HG02943 (cell line): ENCODE measurements at regions not wholly inside any gene's neighbourhood (a gene's known extent, or its start where the extent isn't known, plus 50 kb on each side); places are given as distances from the start of the nearest gene placed in this dataset.
"Not testable (repeated sequence)": the region's sequence is repeated elsewhere in the genome, so short reads cannot be mapped to it uniquely, and the experiment has no call there.

Source experiments
- ATAC-seq: cut with Tn5 transposase; IDR thresholded peaks from one replicate; pipeline ENCODE4 v1.9.1; 2021; ENCODE audit warnings: mild to moderate bottlenecking, low read depth, moderate library complexity; ENCODE audit not compliant: unreplicated experiment

DNA sequence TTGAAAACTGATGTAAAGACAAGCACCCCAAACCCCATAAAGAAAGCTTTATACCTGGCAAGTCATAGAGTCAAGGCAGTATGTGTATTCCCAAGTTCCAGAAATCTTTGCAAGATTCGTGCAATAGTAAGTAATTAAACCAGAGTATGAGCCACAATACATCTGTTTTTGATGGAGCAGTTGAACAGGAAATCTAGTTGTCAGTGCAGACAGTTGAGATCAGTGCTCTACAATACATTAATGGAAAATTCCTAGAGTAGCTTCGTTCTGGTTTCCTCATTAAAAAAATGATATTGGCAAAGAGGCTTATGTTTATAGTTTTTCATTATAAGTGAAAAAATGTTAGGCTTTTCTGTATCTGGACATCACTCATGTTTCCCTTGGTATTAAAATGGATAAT lies 575.3 kb downstream of the TRIML1 start:
- no peak for ATAC-seq

DNA sequence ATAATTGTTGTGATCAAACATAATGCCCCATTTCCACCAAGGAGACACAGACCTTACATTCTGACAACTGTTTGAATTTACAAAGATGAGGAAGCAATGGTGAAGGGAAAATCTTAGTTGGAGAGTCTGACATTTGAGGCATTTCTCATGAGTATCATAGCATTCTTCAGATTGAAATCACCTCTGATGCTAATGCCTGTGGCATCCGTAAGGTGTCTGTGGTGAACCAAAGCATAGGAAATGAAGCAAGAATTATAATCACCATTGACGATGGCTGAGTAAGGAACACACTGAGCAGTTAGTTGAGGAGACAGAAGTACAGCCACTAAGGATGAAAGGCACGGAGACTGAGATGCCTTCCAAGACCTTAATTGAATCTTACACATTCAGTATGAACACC lies 575.7 kb downstream of the TRIML1 start:
- no peak for ATAC-seq

DNA sequence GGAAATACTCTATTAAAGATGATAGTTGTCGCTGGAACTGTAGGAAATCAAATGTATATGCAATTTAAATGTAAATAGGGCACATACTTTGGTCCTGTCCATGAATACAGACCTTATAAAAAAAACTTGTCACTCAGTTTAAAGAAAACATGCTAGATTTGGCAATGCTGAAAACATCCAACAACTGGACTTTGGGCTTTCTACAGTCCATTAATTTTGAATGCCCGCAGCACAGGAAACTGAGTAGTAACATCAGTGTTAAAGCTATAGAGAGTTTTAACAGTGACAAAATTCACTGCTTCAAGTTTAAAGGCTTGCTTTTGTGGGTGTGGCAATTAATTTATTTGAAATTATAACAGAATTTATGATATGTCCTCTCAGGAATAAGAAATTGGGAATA lies 578.4 kb downstream of the TRIML1 start:
- ATAC-seq, result no peak

DNA sequence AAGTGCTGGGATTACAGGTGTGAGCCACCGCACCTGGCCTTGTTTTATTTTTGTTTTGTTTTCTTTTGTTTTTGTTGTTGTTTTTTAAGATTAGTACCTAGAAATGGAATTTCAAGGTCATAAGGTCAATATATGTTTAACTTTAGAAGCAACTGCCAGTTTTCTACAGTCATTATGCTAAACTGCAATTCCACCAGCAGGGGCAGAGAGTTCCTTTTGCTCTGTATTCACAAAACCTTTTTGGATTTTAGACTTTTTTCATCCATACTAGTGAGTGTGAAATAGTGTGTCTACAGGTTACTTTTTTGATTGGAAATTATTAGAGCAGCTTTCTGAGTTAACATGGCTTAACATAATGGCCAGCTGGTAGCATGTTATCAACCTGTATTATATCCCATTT lies 580.6 kb downstream of the TRIML1 start:
- ATAC-seq, result no peak

DNA sequence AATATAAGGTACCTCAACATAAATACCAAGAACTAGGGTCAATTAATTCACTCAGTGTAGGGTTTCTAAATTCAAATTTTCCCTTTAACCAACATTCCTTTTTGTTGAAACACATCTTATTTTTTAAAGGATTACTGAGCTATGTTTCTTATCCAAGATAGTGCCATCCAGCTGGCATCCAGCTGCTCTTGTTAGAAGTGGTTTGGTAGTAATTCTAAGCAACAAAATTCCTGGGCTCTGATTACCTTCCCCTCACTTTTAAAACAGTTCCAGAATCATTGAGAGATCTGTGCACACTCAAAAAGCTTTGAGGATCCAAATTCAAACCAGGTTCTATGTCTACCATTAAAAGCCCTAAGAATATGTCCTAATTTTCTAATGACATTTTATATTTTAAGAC lies 583.7 kb downstream of the TRIML1 start:
- no peak for ATAC-seq

DNA sequence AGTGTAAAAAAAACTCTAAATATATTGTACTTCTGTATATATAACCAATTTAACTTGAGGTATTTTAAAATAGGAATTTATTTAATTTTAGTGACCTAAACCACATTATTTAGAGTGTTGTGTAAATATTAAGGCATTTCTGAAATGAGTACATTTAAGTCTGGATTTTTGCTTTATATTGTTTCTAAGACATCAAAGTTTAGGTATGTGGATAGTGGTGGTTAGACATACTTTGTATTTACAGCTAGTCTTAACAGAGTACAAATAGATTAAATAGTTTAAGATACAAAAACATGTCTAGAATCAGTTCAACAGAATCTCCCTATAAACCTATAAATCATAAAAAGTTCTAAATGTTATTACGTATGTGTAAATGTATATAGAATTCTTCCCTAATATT lies 588.5 kb downstream of the TRIML1 start:
- ATAC-seq, result no peak

DNA sequence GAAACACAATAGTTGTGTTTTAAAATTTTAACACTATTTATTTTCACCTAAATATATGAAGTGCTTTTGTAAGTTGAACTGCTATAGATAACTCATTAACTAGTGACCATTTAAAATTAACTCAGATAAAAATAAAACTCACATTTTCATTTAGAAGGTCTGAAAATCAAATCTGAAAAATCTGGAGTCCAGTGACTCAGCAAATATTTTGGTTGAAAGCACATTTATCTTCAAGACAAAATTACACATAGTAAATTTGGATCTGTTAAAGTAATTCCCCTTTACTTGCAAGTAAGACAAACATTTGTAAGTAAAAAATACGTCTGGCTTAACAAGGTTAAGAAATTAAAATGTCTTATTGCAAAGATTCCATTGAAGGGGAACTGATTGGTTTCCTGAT lies 589.1 kb downstream of the TRIML1 start:
- no peak for ATAC-seq

DNA sequence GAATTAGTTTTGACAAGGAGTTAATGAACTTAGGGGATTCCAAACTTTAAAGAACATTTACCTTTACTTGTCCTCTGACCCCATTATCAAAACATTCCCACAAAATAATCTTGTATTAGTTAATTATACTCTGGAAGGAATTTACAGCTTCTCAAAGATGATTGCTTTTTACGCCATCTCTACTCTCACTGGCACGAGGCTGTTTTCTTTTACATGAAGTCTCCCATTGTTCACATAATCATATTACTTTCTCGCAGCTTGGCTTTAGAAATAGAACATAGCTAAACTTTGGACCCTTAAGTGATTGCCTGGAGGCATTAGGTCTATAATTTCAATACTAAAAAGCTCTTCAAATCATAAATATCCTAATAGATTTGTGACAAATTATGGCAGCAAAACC lies 592.9 kb downstream of the TRIML1 start:
- no peak for ATAC-seq

DNA sequence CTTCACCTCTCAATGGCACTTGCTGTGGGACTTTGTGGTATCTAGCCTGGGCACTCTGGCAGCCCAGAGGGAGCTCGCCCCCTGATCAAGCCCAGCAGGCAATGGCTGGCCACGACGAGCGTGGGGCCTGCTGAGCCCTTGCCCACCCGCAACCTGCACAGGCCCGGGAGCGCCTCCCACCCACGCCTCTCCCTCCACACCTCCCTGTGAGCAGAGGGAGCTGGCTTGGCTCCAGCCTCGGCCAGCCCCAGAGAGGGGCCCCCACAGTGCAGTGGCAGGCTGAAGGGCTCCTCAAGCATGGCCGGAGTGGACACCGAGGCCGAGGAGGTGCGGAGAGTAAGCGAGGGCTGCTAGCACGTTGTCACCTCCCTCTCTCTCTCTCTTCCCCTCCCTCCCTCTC lies 595.8 kb downstream of the TRIML1 start:
- no peak for ATAC-seq

DNA sequence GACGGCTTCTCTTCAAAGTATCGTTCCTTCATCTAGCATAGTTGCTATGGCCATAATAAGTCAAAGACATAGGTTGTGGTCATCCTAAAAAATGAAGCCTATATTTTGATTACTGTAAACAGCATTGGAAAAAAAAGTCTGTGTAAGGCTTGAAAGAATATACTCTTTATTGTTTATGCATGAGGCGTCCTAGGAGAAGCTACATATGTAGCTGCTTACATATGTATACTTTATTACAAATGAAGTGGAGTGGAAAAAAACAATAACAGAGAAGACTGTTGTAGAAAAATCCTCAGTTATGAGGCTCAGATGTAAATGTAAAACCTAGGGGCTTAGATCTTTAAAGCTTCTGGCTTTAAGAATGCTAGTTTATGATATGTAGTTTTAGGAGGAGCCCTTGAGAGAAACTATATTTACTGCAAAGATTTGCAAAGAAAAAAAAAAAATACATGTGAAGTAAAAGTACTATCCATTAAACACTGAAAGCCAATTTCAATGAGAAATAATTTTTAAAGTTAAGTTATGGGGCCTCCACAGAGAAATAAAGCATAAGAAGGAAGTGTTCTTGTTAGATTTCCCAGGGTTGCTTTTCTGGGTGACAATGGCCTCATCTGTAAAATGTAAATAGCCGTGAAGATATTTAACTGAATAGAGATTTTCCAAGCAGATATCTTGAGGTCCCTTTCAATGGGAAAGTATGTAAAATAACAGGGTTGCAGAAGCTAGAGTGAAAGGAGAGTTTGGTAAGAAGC lies 598.2 kb downstream of the TRIML1 start:
- ATAC-seq, result no peak

DNA sequence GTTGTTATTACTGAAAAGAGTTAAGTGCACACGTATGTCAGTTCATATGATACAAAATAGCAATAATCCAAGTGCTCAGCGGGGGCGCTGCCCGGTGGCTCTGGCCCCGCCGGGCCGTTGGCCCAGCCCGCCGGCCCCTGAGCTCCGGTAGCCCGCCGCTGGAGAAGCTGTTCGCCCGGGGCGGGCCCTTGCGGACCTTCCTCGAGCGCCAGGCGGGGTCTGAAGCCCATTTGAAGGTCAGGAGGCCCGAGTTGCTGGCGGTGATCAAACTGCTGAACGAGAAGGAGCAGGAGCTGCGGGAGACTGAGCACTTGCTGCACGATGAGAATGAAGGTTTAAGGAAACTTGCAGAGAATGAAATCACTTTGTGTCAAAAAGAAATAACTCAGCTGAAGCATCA lies 599.0 kb downstream of the TRIML1 start:
- ATAC-seq, result not testable (repeated sequence)

DNA sequence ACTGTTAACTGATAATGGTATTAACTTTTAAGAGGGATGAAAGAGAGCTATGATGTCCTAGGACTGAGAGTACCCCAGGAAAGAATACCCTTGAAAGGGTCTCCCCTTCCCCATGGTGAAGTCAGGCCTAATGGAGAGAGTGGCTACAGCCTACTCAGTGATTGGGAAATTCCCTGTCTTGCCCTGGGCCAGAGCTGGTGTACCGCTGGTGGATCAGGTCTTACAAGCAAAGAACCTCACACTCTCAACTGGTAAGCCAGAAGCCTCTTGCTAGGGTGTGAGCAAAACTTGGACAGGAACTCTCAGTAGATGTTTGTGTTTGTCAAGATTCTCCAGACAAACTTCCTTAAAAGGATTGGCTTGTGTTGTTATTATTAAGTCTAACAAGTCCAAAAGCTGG lies 600.9 kb downstream of the TRIML1 start:
- ATAC-seq, result not testable (repeated sequence)

DNA sequence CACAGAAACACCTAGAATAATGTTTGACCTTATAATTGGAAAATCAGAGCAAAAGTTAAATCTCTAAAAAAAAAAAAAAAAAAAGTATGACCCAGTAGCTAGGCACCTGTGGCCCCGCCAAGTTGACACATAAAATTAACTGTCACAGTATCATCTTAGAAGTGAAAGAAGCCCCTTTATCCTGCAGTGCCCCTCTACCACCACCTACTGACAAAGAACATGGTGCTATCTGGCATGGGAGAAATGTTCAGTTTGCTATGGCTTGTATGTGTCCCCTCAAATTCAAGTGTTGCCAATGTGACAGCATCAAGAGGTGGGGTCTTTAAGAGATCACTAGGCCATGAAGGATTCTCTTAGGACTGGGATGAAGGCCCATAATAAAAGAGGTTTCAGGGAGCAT lies 601.5 kb downstream of the TRIML1 start:
- ATAC-seq, result not testable (repeated sequence)

DNA sequence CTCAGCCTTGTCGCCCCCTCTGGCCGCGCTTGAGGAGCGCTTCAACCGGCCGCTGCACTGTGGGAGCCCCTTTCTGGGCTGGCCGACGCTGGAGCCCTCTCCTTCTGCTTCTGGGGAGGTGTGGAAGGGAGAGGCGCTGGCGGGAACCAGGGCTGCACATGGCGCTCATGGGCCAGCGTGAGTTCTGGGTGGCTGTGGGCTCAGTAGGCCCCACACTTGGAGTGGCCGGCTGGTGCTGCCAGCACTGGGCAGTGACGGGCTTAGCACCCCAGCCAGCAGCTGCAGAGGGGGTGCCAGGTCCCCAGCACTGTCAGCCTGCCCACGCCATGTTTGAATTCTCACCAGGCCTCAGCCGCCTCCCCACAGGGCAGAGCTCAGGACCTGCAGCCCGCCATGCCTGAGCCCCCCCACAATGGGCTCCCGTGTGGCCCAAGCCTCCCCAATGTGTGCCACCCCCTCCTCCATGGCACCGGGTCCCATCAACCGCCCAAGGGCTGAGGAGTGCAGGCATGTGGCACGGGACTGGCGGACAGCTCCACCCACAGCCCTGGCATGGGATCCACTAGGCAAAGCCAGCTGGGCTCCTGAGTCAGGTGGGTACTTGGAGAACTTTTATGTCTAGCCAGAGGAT lies 615.2 kb downstream of the TRIML1 start:
- no peak for ATAC-seq

DNA sequence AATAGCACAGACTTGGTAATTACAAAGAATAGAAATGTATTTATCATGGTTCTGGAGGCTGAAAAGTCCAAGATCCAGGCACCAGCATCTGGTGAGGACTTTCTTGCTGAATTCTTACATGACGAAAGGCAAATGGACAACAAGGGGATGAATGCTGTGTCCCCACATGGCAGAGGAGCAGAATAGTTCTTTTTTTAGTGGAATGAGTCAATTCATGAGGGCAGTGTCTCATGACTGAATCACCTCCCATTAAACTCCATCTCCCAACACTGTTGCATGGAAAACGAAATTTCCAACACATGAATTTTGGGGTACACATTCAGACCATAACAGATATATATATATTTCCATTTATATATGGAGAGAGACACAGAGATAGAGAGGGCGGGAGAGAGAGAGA lies 628.3 kb downstream of the TRIML1 start:
- no peak for ATAC-seq

DNA sequence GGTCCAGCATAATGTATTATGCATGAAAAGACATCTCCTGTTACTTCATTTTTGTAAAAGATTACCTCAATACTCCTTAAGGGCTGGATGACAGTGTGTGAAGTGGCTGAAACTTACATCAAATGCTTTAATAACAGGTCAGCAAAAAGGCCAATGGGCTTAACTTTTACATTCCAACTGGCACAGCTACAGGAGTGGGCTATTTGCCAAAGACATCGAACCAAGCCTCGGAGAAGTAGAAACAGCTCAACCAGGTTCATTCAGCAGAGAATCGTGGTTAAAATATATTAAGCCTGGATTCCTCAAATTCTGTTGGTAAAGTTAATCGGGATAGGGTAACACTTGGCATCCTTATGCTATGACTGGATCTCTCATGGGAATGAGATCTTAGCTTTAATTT lies 639.7 kb downstream of the TRIML1 start:
- no peak for ATAC-seq

DNA sequence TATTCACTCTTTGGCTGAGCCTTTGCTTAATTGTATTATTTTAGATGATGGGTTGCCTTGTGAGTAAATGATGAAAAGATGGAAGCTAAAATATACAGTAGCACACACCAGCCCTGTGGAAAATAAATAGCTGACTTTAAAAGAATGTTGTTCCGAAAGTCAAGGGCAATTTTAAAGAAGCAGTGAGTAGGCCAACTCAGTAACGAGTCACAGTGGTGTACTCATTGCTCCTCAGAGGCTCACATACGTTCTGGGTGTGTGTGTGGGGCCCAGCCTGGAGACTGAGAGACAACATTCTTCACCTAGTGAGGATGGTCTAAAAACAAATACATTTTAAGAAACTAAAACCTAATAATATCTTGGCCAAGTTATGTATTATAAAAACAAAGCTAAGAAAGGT lies 640.3 kb downstream of the TRIML1 start:
- no peak for ATAC-seq

DNA sequence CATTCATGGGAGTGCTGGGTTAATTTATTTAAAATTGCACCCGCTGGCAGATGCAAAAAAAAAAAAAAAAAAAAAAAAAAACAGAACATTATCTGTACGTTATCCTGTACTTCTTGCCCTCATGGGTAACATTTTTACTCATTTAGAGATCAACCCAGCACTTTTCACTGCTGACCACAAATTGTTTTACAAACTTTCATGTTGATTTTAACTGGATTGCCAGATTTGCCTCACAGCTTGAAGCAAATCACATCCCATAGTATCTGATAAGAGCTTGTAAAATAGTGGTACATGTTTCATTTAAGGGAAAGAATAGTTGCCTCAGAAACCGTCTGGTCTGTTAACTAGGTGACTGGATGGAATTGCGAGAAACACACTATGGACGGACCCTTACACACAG lies 640.8 kb downstream of the TRIML1 start:
- no peak for ATAC-seq

DNA sequence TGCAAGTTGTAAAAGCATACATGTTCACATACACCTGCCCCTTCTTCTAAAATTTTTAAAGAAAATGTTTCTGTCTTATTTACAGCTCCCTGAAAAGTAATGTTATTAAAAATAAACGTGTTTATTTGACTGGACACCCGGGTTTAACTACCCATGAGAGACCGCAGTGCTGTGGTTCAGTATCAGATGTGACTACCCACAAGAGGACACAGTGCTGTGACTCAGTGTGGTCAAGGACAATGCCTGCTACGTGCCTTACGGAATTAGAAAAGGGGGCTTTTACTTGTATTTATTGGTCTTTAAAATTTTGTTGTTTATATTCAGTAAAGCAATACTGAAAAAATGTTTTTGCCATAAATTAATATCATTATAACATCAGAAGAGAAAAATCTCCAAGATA lies 641.4 kb downstream of the TRIML1 start:
- no peak for ATAC-seq

DNA sequence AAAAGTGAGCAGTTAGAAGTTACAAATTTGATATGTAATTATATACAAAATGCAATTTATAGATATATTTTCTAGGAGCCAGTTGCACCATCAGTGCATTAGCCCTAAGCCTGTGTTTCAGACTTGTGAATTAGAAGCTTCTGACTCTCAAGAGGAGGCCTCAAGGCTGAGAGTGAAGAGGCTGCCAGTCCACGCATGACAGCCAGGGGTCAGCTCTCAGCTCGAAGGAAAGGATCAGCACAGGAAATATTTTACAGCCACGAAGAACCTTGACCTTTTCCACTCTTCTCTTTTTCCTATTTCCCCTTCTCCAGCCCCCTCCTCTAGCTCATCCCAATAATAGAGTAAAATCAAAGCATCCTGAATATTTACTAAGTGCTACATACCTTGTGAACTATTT lies 642.4 kb downstream of the TRIML1 start:
- ATAC-seq, result no peak

DNA sequence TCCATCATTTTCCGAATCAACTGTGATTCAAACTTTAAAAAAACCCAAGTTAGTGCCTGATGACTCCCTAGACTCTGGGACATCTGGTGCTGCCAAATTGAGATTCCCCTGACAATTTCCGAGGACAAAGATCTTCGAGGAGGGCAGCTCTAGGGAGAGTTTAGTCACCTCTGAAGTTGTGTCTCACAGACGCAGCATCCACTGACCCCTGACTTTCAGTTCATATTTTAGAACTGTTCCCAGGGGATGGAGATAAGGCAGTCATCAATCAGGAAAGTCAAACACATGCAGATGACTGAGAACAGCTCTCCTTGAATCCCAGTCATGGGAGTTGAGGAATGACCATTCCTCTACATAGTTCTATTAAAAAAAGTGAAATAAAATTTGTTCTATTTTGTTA lies 643.9 kb downstream of the TRIML1 start:
- no peak for ATAC-seq

DNA sequence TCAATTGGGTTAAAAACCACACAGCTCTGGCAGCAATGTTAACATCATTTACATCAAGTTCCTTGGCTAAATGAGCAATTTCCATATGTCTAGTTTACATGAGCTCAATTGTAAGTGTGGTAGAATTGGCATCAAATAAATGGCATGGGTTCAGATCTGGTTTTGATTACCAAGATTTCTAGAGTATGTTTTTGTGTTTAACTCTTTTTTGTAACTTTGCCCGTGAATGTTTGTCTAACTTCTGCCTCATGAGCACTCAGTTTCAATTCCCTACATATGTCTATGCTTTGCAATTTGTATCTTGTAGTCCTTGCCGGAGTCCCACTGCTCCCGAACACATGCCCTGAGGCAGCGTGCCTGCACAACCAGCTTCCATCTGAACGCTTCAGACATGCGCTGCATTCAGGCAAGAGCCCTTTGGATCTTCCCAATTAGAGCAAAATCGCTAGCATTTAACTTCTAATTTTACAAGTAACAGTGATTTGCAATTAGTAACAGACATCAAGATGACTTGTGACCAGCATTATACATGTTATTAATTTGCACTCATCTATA lies 644.4 kb downstream of the TRIML1 start:
- no peak for ATAC-seq
